ENCODE measurements at regions not wholly inside any gene's neighbourhood (a gene's known extent, or its start where the extent isn't known, plus 50 kb on each side); places are given as distances from the start of the nearest gene placed in this dataset.

GRCh38 chr10:78274491-78274890 is 240.8 kb downstream of the RPS24 start:
- no peak for TF ChIP-seq CTCF (IDR thresholded peaks at IDR 0.05; ENCODE audit: low read depth, low read length, missing control alignments)
- no peak overlapping the region for H3K4me3 ChIP-seq (ENCODE audit: low read depth, low read length)
- in situ Hi-C loops (cut with HindIII; ENCODE audit: low sequenced_read_pairs) = no loop called here
- no peak for DNase-seq (ENCODE audit: low read depth)

GRCh38 chr10:78276139-78276538 is 242.5 kb downstream of the RPS24 start:
- in situ Hi-C loops (cut with HindIII; ENCODE audit: low sequenced_read_pairs) = no loop called here
- H3K4me3 ChIP-seq (ENCODE audit: low read depth, low read length) = no peak overlapping the region
- no peak for TF ChIP-seq CTCF (IDR thresholded peaks at IDR 0.05; ENCODE audit: low read depth, low read length, missing control alignments)

GRCh38 chr10:78277314-78278057 is 243.8 kb downstream of the RPS24 start:
- no peak for TF ChIP-seq CTCF (IDR thresholded peaks at IDR 0.05; ENCODE audit: low read depth, low read length, missing control alignments)
- no peak for DNase-seq (ENCODE audit: low read depth)
- in situ Hi-C loops (cut with HindIII; ENCODE audit: low sequenced_read_pairs) = no loop called here
- no peak overlapping the region for H3K4me3 ChIP-seq (ENCODE audit: low read depth, low read length)

More at GRCh38 chr10:78276139-78276538, 242.5 kb downstream of the RPS24 start:
- no peak for DNase-seq (ENCODE audit: low read depth)

- in situ Hi-C loops (cut with HindIII; ENCODE audit: low sequenced_read_pairs) = no loop called here
- no peak for TF ChIP-seq CTCF (IDR thresholded peaks at IDR 0.05; ENCODE audit: low read depth, low read length, missing control alignments)
- no peak for DNase-seq (ENCODE audit: low read depth)
- no peak overlapping the region for H3K4me3 ChIP-seq (ENCODE audit: low read depth, low read length)
Measured at GRCh38 chr10:78278058-78278404, 244.4 kb downstream of the RPS24 start.

- in situ Hi-C loops (cut with HindIII; ENCODE audit: low sequenced_read_pairs) = no loop called here
- TF ChIP-seq CTCF (IDR thresholded peaks at IDR 0.05; ENCODE audit: low read depth, low read length, missing control alignments) = no peak
- DNase-seq (ENCODE audit: low read depth) = no peak
- no peak overlapping the region for H3K4me3 ChIP-seq (ENCODE audit: low read depth, low read length)
Measured at GRCh38 chr10:78279756-78280155, 246.1 kb downstream of the RPS24 start.

- no peak for DNase-seq (ENCODE audit: low read depth)
- in situ Hi-C loops (cut with HindIII; ENCODE audit: low sequenced_read_pairs) = no loop called here
- no peak for TF ChIP-seq CTCF (IDR thresholded peaks at IDR 0.05; ENCODE audit: low read depth, low read length, missing control alignments)
- H3K4me3 ChIP-seq (ENCODE audit: low read depth, low read length) = no peak overlapping the region
Measured at GRCh38 chr10:78280604-78281003, 246.9 kb downstream of the RPS24 start.
